Stimulated activated naive CD8-positive, alpha-beta T cell treated with anti-CD3 and anti-CD28 coated beads, Interleukin-15, Interleukin-2, amounts not matched to agents 100 U/mL and 50 U/mL, for 24 hours (primary cell): ENCODE measurements at regions not wholly inside any gene's neighbourhood (a gene's known extent, or its start where the extent isn't known, plus 50 kb on each side); places are given as distances from the start of the nearest gene placed in this dataset.
"Not testable (repeated sequence)": the region's sequence is repeated elsewhere in the genome, so short reads cannot be mapped to it uniquely, and the experiment has no call there.

Experiments used
- ATAC-seq: fragments of 150-1000 bp; cut with Tn5 transposase; one replicate; pipeline ENCODE4 v1.10.0; 2021
- DNase-seq: peaks from one replicate; pipeline ENCODE4 v3.0.0; 2021

GRCh38 chr22:49413551-49413950 is 414.1 kb downstream of the BRD1 start:
- DNase-seq (no peak), ATAC-seq (no peak)

- DNase-seq (no peak), ATAC-seq (no peak)
Measured at GRCh38 chr22:49413146-49413545, 414.5 kb downstream of the BRD1 start.

- DNase-seq: no peak
Measured at GRCh38 chr22:49412236-49412635, 415.4 kb downstream of the BRD1 start.

GRCh38 chr22:49411236-49411635 is 416.4 kb downstream of the BRD1 start:
- ATAC-seq: no peak

More at GRCh38 chr22:49412236-49412635, 415.4 kb downstream of the BRD1 start:
- ATAC-seq: no peak

GRCh38 chr22:49408102-49408836 is 419.4 kb downstream of the BRD1 start:
- DNase-seq (no peak), ATAC-seq (no peak)

More at GRCh38 chr22:49411236-49411635, 416.4 kb downstream of the BRD1 start:
- DNase-seq: no peak

GRCh38 chr22:49406879-49407587 is 420.6 kb downstream of the BRD1 start:
- DNase-seq (no peak), ATAC-seq (no peak)

GRCh38 chr22:49406047-49406650 is 421.5 kb downstream of the BRD1 start:
- no peak for DNase-seq
- no peak for ATAC-seq

- DNase-seq (no peak), ATAC-seq (no peak)
Measured at GRCh38 chr22:49405590-49405989, 422.1 kb downstream of the BRD1 start.

- ATAC-seq: no peak
- no peak for DNase-seq
Measured at GRCh38 chr22:49404576-49405241, 423.0 kb downstream of the BRD1 start.

GRCh38 chr22:49404020-49404419 is 423.7 kb downstream of the BRD1 start:
- DNase-seq: no peak
- ATAC-seq: no peak

- no peak for ATAC-seq
- no peak for DNase-seq
Measured at GRCh38 chr22:49403102-49403501, 424.6 kb downstream of the BRD1 start.

GRCh38 chr22:49402169-49402568 is 425.5 kb downstream of the BRD1 start:
- ATAC-seq: no peak
- DNase-seq: no peak

GRCh38 chr22:49400941-49401598 is 426.6 kb downstream of the BRD1 start:
- no peak for ATAC-seq
- no peak for DNase-seq

GRCh38 chr22:49400136-49400940 is 427.3 kb downstream of the BRD1 start:
- DNase-seq: no peak
- peak; percentile 25 for ATAC-seq

GRCh38 chr22:49398646-49399045 is 429.0 kb downstream of the BRD1 start:
- DNase-seq: no peak
- no peak for ATAC-seq

- ATAC-seq: no peak
- no peak for DNase-seq
Measured at GRCh38 chr22:49398115-49398514, 429.6 kb downstream of the BRD1 start.

GRCh38 chr22:49396817-49397216 is 430.9 kb downstream of the BRD1 start:
- ATAC-seq: no peak
- no peak for DNase-seq

GRCh38 chr22:49395617-49396016 is 432.1 kb downstream of the BRD1 start:
- DNase-seq (no peak), ATAC-seq (no peak)

GRCh38 chr22:49395062-49395461 is 432.6 kb downstream of the BRD1 start:
- DNase-seq, ATAC-seq: not testable (repeated sequence)

- ATAC-seq: peak; percentile 43
Measured at GRCh38 chr22:49394116-49394785, 433.4 kb downstream of the BRD1 start.

GRCh38 chr22:49393526-49393925 is 434.1 kb downstream of the BRD1 start:
- ATAC-seq (no peak), DNase-seq (no peak)

More at GRCh38 chr22:49394116-49394785, 433.4 kb downstream of the BRD1 start:
- DNase-seq: peak; percentile 7
